Right lobe of liver (tissue), 6 donors: ENCODE measurements at regions not wholly inside any gene's neighbourhood (a gene's known extent, or its start where the extent isn't known, plus 50 kb on each side); places are given as distances from the start of the nearest gene placed in this dataset.

Experiments used
- ATAC-seq, 4 donors: fragments of 200-7000 bp; cut with Tn5 transposase; one replicate each; pipeline ENCODE4 v1.9.1; 2020; ENCODE audit warnings: mild to moderate bottlenecking in 4 of 4, moderate library complexity in 4 of 4
- DNase-seq, 3 donors: peaks; one replicate each; pipeline ENCODE4 v3.0.0-alpha.2; 2020
- H3K27ac ChIP-seq, 3 donors: fragments of 200-600 bp; one replicate each; pipeline ENCODE4 v1.8.0; 2022
- H3K27me3 ChIP-seq, 2 donors: fragments of 200-600 bp; one replicate each; pipeline ENCODE4 v1.8.0; 2022
- H3K36me3 ChIP-seq, 4 donors: fragments of 200-600 bp; sonication (generic) in 1 of 4; one replicate each; pipeline versions ENCODE4 v1.5.1 to v1.8.0; 2017 to 2022; ENCODE audit warnings: control low read depth in 1 of 4
- H3K4me1 ChIP-seq, 4 donors: fragments of 200-600 bp; sonication (generic) in 1 of 4; one replicate each; pipeline versions ENCODE4 v1.5.1 to v1.8.0; 2017 to 2022; ENCODE audit warnings: control low read depth in 1 of 4
- H3K4me3 ChIP-seq, 3 donors: fragments of 200-600 bp; one replicate each; pipeline ENCODE4 v1.8.0; 2022
- H3K9me3 ChIP-seq, 4 donors: fragments of 200-600 bp; sonication (generic) in 1 of 4; one replicate each; pipeline versions ENCODE4 v1.5.1 to v1.8.0; 2017 to 2022; ENCODE audit warnings: control low read depth in 1 of 4
- POLR2A ChIP-seq: fragments of 450-650 bp; IDR thresholded peaks from one replicate; pipeline ENCODE4 v1.6.1; 2017; ENCODE audit warnings: antibody characterized with exemption, mild to moderate bottlenecking
- WGBS: methylation state at CpG from one replicate; pipeline ENCODE4 v1.1.6; 2018; ENCODE audit warnings: low coverage, low lambda C conversion rate; ENCODE audit not compliant: insufficient coverage; ENCODE audit errors: missing lambda C conversion rate; 5-methylcytosine and 5-hydroxymethylcytosine counted together
- intact Hi-C, 2 donors: fragments of 100-400 bp; cut with DNase I; formaldehyde crosslinking; loops; one replicate each; pipeline versions ENCODE4 v1.11.2 to v1.14.1; 2022
- TF ChIP-seq, protein P1 (sequence below), 4 donors: fragments of 200-600 bp in 3 of 4; fragments of 450-650 bp in 1 of 4; IDR thresholded peaks; one replicate each; pipeline versions ENCODE4 v1.5.1 to v1.8.0; 2016 to 2022; ENCODE audit warnings: antibody characterized with exemption in 4 of 4, mild to moderate bottlenecking in 2 of 4
- donor health status: DM: no; HTN: yes; CAD: no.
- donor health status: DM: no; HTN: no; CAD: no.
- donor health status: DM: no; HTN: no; CAD: no.
- donor health status: DM: no; HTN: yes; CAD: no.
- donor health status: DM: no; HTN: yes; CAD: no.

DNA sequence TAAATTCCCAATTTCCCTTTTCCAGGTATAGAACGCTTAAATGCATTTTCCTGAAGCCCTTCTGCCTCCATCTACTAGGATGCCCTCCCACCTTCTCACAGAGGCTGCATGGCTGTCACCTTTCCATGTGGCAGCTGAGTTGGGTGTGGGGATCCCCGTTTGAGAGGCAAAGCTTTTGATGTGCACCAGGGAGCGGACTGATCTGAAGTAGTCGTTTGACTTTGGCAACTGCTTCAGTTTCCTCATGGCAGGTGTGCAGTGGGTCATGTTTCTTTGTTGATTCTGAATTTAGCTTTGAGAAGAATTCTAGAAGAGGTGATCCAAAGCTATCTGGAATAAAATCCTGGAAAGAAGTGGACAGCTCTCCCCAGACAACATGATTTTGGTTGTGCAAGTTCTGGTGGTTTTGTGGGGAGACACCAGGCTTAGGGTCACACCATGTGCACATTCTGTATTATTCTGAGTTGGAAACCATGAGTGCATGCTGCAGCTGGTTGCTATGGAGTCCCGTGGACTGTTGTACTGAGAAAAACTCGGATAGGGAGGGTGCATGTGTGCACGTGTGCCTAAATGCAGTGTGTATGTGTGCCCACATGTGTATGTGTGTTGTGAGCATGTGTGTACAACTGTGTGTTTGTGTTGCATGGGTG is 63.5 kb downstream of the GADD45G start:
- no peak for DNase-seq
- no peak for TF ChIP-seq POLR2A
- TF ChIP-seq, protein P1, sequence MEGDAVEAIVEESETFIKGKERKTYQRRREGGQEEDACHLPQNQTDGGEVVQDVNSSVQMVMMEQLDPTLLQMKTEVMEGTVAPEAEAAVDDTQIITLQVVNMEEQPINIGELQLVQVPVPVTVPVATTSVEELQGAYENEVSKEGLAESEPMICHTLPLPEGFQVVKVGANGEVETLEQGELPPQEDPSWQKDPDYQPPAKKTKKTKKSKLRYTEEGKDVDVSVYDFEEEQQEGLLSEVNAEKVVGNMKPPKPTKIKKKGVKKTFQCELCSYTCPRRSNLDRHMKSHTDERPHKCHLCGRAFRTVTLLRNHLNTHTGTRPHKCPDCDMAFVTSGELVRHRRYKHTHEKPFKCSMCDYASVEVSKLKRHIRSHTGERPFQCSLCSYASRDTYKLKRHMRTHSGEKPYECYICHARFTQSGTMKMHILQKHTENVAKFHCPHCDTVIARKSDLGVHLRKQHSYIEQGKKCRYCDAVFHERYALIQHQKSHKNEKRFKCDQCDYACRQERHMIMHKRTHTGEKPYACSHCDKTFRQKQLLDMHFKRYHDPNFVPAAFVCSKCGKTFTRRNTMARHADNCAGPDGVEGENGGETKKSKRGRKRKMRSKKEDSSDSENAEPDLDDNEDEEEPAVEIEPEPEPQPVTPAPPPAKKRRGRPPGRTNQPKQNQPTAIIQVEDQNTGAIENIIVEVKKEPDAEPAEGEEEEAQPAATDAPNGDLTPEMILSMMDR (IDR thresholded peaks at IDR 0.05) = no peak
- H3K27ac ChIP-seq = peak overlapping the region; percentile 52 to 96 (median 92)
- peaks cover 3 to 74% (median 38%) of the 10 kb centered on the region in 4 donors for H3K4me1 ChIP-seq
- ATAC-seq = peak in 2 of 4 donors; percentile 2 to 11
- H3K36me3 ChIP-seq = no peaks in the 10 kb centered on the region
- no peak overlapping the region for H3K4me3 ChIP-seq
- intact Hi-C loops = no loop called here
- H3K27me3 ChIP-seq = no peaks in the 10 kb centered on the region
- 37% methylated on average over 5 of the region's 7 CpGs for WGBS
- no peaks in the 10 kb centered on the region for H3K9me3 ChIP-seq

GRCh38 chr9:89668866-89669246 is 64.0 kb downstream of the GADD45G start:
- WGBS = no CpG with 5 or more reads among the region's 2 CpGs

GRCh38 chr9:89669361-89669842 is 64.6 kb downstream of the GADD45G start:
- Histone ChIP-seq H3K27ac (peak overlapping the region; percentile 52 to 96 (median 92)), H3K4me1 (peaks cover 3 to 65% (median 33%) of the 10 kb centered on the region in 4 donors), H3K9me3 (no peaks in the 10 kb centered on the region), H3K4me3 (no peak overlapping the region), H3K36me3 (no peaks in the 10 kb centered on the region), H3K27me3 (no peaks in the 10 kb centered on the region)
- intact Hi-C loops = no loop called here
- no peak for TF ChIP-seq POLR2A
- TF ChIP-seq, protein P1 (IDR thresholded peaks at IDR 0.05) = no peak
- peak; percentile 54 to 65 (median 56) for ATAC-seq
- WGBS = 50% methylated on average over 2 of the region's 2 CpGs
- DNase-seq = peak; percentile 78 to 87 (median 83)

More at GRCh38 chr9:89668866-89669246, 64.0 kb downstream of the GADD45G start:
- Histone ChIP-seq H3K4me3 (no peak overlapping the region), H3K27ac (peak overlapping the region; percentile 52 to 96 (median 92)), H3K4me1 (peaks cover 3 to 70% (median 36%) of the 10 kb centered on the region in 4 donors), H3K27me3 (no peaks in the 10 kb centered on the region), H3K9me3 (no peaks in the 10 kb centered on the region), H3K36me3 (no peaks in the 10 kb centered on the region)
- intact Hi-C loops = no loop called here
- peak in 1 of 4 donors; percentile 3 for ATAC-seq
- TF ChIP-seq, protein P1 (IDR thresholded peaks at IDR 0.05) = no peak
- TF ChIP-seq POLR2A = no peak
- DNase-seq = no peak

DNA sequence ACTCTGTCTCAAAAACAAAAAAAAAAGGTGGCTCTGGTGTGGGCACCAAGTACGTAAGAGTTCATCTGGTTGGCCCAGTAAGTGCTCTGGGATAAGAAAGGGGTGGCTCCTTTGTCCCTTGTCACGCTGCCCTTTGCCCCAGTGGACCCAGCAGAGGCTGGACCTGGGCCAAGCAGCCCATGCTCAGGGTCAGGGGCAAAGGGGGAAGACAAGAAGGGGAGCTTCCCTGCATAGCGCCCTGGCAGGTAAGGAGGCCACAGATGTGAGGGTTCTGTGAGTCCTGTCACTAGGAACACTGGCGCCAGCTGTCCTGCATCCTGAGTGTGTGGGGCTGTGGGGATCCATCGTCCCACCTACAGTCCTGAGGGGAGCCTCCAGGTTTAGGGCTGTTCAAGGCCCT is 65.3 kb downstream of the GADD45G start:
- Histone ChIP-seq H3K4me1 (peaks cover 3 to 62% (median 31%) of the 10 kb centered on the region in 4 donors), H3K27me3 (no peaks in the 10 kb centered on the region), H3K4me3 (no peak overlapping the region), H3K9me3 (no peaks in the 10 kb centered on the region), H3K36me3 (no peaks in the 10 kb centered on the region), H3K27ac (peak overlapping the region; percentile 52 to 96 (median 92))
- intact Hi-C loops = no loop called here
- TF ChIP-seq, protein P1 (IDR thresholded peaks at IDR 0.05) = no peak
- no peak for TF ChIP-seq POLR2A
- ATAC-seq (peak; percentile 2 to 37 (median 14)), DNase-seq (peak in 1 of 3 donors; percentile 78)
- WGBS = 33% methylated on average over 1 of the region's 5 CpGs
